HCEC 1CT (cell line): ENCODE measurements at regions not wholly inside any gene's neighbourhood (a gene's known extent, or its start where the extent isn't known, plus 50 kb on each side); places are given as distances from the start of the nearest gene placed in this dataset.

Source experiments
- DNase-seq: peaks from one replicate; pipeline ENCODE4 v3.0.0-alpha.2; 2017

DNA sequence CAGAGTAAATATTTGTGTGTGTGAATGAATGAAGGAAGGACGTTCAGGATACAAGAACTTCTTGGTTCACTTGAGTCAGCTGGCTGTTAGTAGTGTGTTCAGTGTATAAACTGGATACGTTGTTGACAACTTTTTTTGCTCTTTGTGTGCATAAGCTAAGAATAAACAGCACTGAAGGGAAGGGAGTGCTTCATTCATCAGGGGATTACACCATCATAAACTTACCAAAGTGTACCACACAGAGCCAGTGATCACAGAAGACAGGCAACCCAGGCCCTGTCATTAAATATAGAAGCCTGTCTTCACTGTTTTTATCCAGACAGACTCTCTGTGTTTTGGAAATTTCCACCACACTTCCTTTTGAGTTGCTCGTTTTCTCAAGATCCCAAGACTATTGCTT lies 55.5 kb upstream of the MEF2C start:
- DNase-seq = no peak

- no peak for DNase-seq
Observed at GRCh38 chr5:88937406-88937805, 54.4 kb upstream of the MEF2C start.

GRCh38 chr5:88934439-88934838 lies 51.5 kb upstream of the MEF2C start:
- no peak for DNase-seq
